Mammary epithelial cell (primary cell): ENCODE measurements at regions not wholly inside any gene's neighbourhood (a gene's known extent, or its start where the extent isn't known, plus 50 kb on each side); places are given as distances from the start of the nearest gene placed in this dataset.

Source experiments
- EZH2 ChIP-seq: IDR thresholded peaks from 2 replicates; pipeline ENCODE4 v1.6.1; 2012; ENCODE audit warnings: low read length, inconsistent platforms, borderline replicate concordance
- TF ChIP-seq, protein P1 (sequence below), 2 donors: IDR thresholded peaks in 1 of 2; conservative IDR thresholded peaks in 1 of 2; 2 replicates each; pipeline ENCODE4 v1.5.1; 2011 to 2012; ENCODE audit warnings: inconsistent platforms in 2 of 2, low read length in 2 of 2, mild to moderate bottlenecking in 2 of 2, control low read depth in 1 of 2, low read depth in 1 of 2; ENCODE audit not compliant: insufficient read depth in 1 of 2; ENCODE audit errors: extremely low read depth in 1 of 2

DNA sequence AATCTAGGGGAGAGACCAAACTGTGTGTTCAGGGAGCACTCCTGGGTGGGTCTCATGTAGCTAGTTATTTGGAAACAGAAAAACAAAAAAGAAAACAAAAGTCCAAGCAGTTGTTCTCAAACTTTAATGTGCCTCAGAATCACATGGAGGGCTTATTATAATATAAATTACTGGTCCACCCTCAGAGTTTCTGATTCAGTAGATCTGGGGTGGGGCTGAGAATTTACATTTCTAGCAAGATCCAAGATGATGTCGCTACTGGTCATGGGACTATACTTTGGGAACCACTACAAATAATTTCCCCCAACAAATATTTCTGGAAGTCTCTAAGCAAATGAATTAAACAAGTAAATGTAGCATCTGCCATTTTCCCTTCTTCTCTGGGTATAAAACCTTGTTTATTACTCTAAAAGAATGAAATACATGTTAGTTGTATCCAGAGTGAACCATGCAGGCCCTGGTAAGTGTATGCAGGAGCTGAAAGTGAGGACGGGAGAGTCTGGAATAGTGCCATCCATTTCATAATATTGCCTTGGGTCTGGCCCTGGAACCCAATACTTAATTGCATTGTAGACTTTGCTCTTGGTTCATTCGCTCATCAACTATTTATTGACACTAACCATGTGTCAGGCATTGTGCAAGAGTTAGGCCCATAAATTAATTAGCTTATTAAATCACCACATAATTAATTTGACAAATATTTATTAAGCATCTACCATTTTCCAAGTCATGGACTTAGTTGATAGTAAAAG, 490.8 kb downstream of the EPM2A start:
- TF ChIP-seq, protein P1, sequence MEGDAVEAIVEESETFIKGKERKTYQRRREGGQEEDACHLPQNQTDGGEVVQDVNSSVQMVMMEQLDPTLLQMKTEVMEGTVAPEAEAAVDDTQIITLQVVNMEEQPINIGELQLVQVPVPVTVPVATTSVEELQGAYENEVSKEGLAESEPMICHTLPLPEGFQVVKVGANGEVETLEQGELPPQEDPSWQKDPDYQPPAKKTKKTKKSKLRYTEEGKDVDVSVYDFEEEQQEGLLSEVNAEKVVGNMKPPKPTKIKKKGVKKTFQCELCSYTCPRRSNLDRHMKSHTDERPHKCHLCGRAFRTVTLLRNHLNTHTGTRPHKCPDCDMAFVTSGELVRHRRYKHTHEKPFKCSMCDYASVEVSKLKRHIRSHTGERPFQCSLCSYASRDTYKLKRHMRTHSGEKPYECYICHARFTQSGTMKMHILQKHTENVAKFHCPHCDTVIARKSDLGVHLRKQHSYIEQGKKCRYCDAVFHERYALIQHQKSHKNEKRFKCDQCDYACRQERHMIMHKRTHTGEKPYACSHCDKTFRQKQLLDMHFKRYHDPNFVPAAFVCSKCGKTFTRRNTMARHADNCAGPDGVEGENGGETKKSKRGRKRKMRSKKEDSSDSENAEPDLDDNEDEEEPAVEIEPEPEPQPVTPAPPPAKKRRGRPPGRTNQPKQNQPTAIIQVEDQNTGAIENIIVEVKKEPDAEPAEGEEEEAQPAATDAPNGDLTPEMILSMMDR (conservative IDR thresholded peaks at IDR 0.05 in 1 of 2, IDR thresholded peaks at IDR 0.05 in 1 of 2; ENCODE audit: extremely low read depth in 1 of 2, insufficient read depth in 1 of 2, low read depth in 1 of 2, low read length in 2 of 2) = no peak
- no peak for TF ChIP-seq EZH2
